Ishikawa (cell line): ENCODE measurements at regions not wholly inside any gene's neighbourhood (a gene's known extent, or its start where the extent isn't known, plus 50 kb on each side); places are given as distances from the start of the nearest gene placed in this dataset.

Source experiments
- CEBPB ChIP-seq: IDR thresholded peaks from 2 replicates; pipeline ENCODE4 v1.6.1; 2012
- CREB1 ChIP-seq: IDR thresholded peaks from 2 replicates; pipeline ENCODE4 v1.6.1; 2012; ENCODE audit warnings: low read depth
- EGR1 ChIP-seq: IDR thresholded peaks from 2 replicates; pipeline ENCODE4 v1.6.1; 2012
- EP300 ChIP-seq: IDR thresholded peaks from 2 replicates; pipeline ENCODE4 v1.6.1; 2012; ENCODE audit warnings: borderline replicate concordance
- FOXM1 ChIP-seq: IDR thresholded peaks from 2 replicates; pipeline ENCODE4 v1.6.1; 2012; ENCODE audit warnings: low read depth, borderline replicate concordance
- NFIC ChIP-seq: IDR thresholded peaks from 2 replicates; pipeline ENCODE4 v1.6.1; 2012
- RAD21 ChIP-seq: IDR thresholded peaks from 2 replicates; pipeline ENCODE4 v1.6.1; 2012; ENCODE audit warnings: low read depth
- TAF1 ChIP-seq: IDR thresholded peaks from 2 replicates; pipeline ENCODE4 v1.6.1; 2012; ENCODE audit warnings: low read depth, mild to moderate bottlenecking
- TCF12 ChIP-seq: IDR thresholded peaks from 2 replicates; pipeline ENCODE4 v1.6.1; 2012; ENCODE audit warnings: low read depth
- TEAD4 ChIP-seq: IDR thresholded peaks from 2 replicates; pipeline ENCODE4 v1.6.1; 2012
- YY1 ChIP-seq: IDR thresholded peaks from 2 replicates; pipeline ENCODE4 v1.6.1; 2012; ENCODE audit warnings: low read depth
- ZBTB7A ChIP-seq: IDR thresholded peaks from 2 replicates; pipeline ENCODE4 v1.6.1; 2012; ENCODE audit warnings: low read depth
- TF ChIP-seq, protein P1 (sequence below): IDR thresholded peaks from 2 replicates; pipeline ENCODE4 v1.6.1; 2012
- TF ChIP-seq, protein P2 (sequence below): IDR thresholded peaks from 2 replicates; pipeline ENCODE4 v1.6.1; 2012; ENCODE audit warnings: low read depth, mild to moderate bottlenecking
- TF ChIP-seq, protein P3 (sequence below): IDR thresholded peaks from 2 replicates; pipeline ENCODE4 v1.6.1; 2012

DNA sequence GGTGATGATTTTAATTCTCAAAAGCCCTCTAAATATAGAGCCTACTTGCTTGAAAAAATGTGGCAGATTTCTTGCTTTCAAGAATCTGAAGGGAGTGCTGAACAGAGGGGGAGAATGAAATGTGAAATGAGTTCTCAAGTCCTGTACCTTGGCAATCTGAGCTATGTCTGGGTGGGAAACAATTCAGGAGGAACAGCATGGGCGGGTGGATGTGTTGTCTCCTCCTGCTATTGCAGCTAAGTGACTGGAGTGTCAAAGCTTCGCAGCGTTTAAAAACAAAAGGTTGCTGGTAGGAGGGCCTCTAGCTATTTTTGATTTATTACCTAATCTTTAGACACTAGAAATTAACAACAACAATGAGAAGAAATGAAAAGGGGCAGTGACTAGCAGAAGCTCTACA, 102.5 kb upstream of the ARG1 start:
- no peak for TF ChIP-seq EGR1

DNA sequence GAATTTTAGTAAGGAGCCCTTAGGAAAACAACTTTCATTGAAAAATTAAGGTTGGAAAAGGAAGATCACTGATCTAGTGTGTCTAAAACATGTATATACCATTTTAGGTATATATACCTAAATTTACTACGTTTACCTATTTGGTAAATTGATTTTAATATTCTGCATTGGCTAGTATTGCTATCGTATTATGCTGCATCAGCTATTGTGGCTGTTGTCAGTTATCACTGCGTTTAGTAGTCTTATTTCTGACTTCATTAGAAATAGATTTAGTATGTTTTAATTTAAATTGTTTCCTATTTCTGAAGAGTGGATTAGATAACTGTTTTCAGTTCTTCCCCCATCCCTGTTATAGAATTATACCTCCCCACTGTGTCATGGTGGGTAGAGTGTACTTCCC, 101.7 kb upstream of the ARG1 start:
- TF ChIP-seq EGR1 (no peak), TEAD4 (no peak), CEBPB (no peak), RAD21 (no peak), YY1 (no peak), TAF1 (no peak), NFIC (no peak), TCF12 (no peak), ZBTB7A (no peak), EP300 (no peak), CREB1 (no peak)
- TF ChIP-seq, protein P1, sequence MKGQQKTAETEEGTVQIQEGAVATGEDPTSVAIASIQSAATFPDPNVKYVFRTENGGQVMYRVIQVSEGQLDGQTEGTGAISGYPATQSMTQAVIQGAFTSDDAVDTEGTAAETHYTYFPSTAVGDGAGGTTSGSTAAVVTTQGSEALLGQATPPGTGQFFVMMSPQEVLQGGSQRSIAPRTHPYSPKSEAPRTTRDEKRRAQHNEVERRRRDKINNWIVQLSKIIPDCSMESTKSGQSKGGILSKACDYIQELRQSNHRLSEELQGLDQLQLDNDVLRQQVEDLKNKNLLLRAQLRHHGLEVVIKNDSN, result no peak
- TF ChIP-seq, protein P2, sequence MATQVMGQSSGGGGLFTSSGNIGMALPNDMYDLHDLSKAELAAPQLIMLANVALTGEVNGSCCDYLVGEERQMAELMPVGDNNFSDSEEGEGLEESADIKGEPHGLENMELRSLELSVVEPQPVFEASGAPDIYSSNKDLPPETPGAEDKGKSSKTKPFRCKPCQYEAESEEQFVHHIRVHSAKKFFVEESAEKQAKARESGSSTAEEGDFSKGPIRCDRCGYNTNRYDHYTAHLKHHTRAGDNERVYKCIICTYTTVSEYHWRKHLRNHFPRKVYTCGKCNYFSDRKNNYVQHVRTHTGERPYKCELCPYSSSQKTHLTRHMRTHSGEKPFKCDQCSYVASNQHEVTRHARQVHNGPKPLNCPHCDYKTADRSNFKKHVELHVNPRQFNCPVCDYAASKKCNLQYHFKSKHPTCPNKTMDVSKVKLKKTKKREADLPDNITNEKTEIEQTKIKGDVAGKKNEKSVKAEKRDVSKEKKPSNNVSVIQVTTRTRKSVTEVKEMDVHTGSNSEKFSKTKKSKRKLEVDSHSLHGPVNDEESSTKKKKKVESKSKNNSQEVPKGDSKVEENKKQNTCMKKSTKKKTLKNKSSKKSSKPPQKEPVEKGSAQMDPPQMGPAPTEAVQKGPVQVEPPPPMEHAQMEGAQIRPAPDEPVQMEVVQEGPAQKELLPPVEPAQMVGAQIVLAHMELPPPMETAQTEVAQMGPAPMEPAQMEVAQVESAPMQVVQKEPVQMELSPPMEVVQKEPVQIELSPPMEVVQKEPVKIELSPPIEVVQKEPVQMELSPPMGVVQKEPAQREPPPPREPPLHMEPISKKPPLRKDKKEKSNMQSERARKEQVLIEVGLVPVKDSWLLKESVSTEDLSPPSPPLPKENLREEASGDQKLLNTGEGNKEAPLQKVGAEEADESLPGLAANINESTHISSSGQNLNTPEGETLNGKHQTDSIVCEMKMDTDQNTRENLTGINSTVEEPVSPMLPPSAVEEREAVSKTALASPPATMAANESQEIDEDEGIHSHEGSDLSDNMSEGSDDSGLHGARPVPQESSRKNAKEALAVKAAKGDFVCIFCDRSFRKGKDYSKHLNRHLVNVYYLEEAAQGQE, result no peak
- TF ChIP-seq, protein P3, sequence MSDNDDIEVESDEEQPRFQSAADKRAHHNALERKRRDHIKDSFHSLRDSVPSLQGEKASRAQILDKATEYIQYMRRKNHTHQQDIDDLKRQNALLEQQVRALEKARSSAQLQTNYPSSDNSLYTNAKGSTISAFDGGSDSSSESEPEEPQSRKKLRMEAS, result no peak

DNA sequence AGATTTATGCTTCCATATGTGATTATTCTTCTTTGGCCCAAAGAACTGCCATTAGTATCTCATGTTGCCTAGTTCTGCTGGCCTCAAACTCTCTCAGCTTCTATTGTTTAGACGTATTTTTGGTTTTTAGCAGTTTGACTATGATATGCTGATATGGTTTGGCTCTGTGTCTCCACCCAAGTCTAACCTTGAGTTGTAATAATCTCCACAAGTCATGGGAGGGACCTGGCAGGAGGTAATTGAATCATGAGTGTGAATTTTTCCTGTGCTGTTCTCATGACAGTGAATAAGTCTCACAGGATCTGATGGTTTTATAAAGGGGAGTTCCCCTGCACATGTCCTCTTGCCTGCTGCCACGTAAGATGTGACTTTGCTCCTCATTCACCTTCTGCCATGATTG, 96.7 kb upstream of the ARG1 start:
- TF ChIP-seq TAF1 (no peak), EGR1 (no peak), ZBTB7A (no peak), RAD21 (no peak), FOXM1 (no peak), CREB1 (no peak)
- TF ChIP-seq, protein P2, result no peak

DNA sequence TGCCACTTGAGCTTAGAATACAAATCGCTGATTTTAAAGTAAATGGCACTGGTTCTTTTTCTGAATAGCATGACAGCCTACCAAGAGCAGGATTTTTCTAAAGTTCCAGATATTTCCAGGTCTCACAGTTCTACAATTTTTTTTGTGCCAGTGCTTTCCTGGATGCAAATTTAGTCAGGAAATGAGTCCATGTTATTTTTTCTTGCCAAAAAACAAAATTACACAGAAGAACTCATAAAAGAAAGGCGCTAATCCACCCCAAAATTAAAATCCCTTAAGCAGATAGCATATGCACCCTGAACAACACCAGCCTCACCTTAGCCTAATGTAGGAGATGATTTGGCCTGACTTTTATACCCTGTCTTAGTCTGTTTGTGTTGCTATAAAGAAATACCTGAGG, 86.4 kb upstream of the ARG1 start:
- TF ChIP-seq, protein P2, result no peak
- TF ChIP-seq RAD21, result no peak
- TF ChIP-seq CEBPB, result no peak
- no peak for TF ChIP-seq EP300
- TF ChIP-seq, protein P3, result no peak
- TF ChIP-seq TCF12, result no peak
- TF ChIP-seq FOXM1, result no peak
- no peak for TF ChIP-seq YY1
- no peak for TF ChIP-seq NFIC
- TF ChIP-seq TEAD4, result no peak
- TF ChIP-seq ZBTB7A, result no peak
- TF ChIP-seq EGR1, result no peak
- TF ChIP-seq, protein P1, result no peak
- no peak for TF ChIP-seq TAF1
- TF ChIP-seq CREB1, result no peak

DNA sequence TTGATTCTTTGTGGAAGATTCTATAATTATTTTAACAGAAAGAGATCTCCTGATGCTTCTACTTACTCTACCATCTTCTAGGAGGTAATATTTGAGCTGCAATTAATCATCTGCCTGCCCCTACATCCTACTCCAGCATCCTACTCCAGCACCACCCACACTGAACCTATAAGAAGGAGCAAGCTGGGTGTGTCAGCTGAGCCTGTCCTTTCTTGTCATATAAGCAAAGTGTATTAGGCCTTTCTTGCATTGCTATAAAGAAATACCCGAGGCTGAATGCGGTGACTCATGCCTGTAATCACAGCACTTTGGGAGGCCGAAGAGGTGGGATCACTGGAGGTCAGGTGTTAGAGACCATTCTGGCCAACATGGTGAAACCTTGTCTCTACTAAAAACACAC, 84.2 kb upstream of the ARG1 start:
- no peak for TF ChIP-seq EP300
- TF ChIP-seq YY1, result no peak
- no peak for TF ChIP-seq CREB1
- TF ChIP-seq TEAD4, result no peak
- TF ChIP-seq RAD21, result no peak
- TF ChIP-seq, protein P3, result no peak
- TF ChIP-seq NFIC, result no peak
